ENCODE measurements at regions not wholly inside any gene's neighbourhood (a gene's known extent, or its start where the extent isn't known, plus 50 kb on each side); places are given as distances from the start of the nearest gene placed in this dataset.

DNA sequence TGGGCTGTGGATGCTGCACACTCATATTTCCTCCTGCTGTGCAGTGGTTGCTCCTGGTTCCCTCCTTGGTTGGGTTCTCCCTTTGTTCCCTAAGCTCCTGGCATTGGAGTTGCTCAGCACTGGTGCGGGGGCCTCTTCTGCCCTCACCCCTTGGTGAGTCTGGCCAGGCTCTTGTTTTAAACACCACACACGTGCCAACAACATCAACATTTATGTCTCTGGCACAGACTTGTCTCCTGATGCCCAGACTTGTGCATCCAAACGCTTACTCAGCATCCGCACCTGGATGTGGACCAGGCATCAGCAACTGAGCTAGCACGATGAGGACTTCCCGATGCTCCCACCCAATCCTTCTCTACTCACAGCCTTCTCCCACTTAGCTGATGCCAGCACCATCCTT, 627.6 kb downstream of the NPHP4 start:
- intact Hi-C loops (cut with DNase I; ENCODE audit: low total_unique reads), result no loop called here
- H3K27me3 ChIP-seq, result peaks cover 0 to 2% (median 0%) of the 10 kb centered on the region in 3 donors
- ATAC-seq (no peak), DNase-seq (no peak)
- H3K4me1 ChIP-seq, result no peaks in the 10 kb centered on the region
- no peaks in the 10 kb centered on the region for H3K36me3 ChIP-seq
- H3K9me3 ChIP-seq, result no peaks in the 10 kb centered on the region
- H3K27ac ChIP-seq, result no peak overlapping the region
- no peak overlapping the region for H3K4me3 ChIP-seq
- in situ Hi-C loops (cut with MboI; ENCODE audit: low sequenced_read_pairs in 4 of 4), result no loop called here
- TF ChIP-seq, protein P1, sequence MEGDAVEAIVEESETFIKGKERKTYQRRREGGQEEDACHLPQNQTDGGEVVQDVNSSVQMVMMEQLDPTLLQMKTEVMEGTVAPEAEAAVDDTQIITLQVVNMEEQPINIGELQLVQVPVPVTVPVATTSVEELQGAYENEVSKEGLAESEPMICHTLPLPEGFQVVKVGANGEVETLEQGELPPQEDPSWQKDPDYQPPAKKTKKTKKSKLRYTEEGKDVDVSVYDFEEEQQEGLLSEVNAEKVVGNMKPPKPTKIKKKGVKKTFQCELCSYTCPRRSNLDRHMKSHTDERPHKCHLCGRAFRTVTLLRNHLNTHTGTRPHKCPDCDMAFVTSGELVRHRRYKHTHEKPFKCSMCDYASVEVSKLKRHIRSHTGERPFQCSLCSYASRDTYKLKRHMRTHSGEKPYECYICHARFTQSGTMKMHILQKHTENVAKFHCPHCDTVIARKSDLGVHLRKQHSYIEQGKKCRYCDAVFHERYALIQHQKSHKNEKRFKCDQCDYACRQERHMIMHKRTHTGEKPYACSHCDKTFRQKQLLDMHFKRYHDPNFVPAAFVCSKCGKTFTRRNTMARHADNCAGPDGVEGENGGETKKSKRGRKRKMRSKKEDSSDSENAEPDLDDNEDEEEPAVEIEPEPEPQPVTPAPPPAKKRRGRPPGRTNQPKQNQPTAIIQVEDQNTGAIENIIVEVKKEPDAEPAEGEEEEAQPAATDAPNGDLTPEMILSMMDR (IDR thresholded peaks at IDR 0.05 in 4 of 5, conservative IDR thresholded peaks at IDR 0.05 in 1 of 5), result no peak
- no peak for TF ChIP-seq POLR2A (IDR thresholded peaks at IDR 0.05)

DNA sequence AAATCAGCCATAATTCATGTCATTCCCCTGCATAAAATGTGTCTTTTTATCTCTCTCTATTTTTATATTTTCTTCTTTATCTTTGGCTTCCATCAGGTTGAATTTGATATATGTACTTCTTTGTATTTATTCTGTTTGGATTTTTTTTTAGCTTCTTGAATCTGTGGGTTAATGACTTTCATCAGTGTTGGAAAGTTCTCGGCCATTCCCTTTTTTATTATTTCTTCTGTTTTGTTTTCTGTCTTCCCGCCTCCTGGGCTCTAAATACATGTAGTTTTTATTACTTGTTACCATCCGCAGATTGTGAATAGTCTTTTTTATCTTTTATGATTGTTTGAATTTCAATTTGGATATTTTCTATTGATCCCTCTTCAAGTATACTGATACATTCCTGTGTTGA, 637.5 kb downstream of the NPHP4 start:
- Histone ChIP-seq H3K27me3 (no peaks in the 10 kb centered on the region), H3K9me3 (no peaks in the 10 kb centered on the region), H3K4me3 (no peak overlapping the region), H3K27ac (no peak overlapping the region), H3K4me1 (no peaks in the 10 kb centered on the region), H3K36me3 (no peaks in the 10 kb centered on the region)
- ATAC-seq, result no peak
- DNase-seq, result no peak
- in situ Hi-C loops (cut with MboI; ENCODE audit: low sequenced_read_pairs in 4 of 4) (no loop called here), intact Hi-C loops (cut with DNase I; ENCODE audit: low total_unique reads) (no loop called here)
- TF ChIP-seq, protein P1 (IDR thresholded peaks at IDR 0.05 in 4 of 5, conservative IDR thresholded peaks at IDR 0.05 in 1 of 5), result no peak
- TF ChIP-seq POLR2A (IDR thresholded peaks at IDR 0.05), result no peak

DNA sequence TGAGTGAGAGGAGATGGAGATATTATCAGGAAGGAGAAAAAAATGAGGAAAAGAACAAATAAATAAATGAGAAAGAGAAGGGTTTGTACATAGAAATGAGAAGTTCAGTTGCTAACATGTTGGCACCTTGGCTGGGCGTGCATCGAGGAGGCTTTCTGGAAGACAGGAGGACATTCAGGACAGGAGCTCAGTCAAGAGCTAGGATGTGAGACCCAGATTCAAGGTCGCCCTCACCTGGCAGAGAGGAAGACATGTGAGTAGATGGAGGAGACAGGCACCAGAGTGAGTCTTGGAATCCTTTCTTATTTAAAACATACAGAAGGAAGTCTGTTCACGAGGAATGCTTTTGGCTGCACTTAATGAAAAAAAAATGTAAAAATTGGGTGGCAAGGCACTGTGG, 640.9 kb downstream of the NPHP4 start:
- no peak overlapping the region for H3K27ac ChIP-seq
- ATAC-seq (no peak), DNase-seq (no peak)
- H3K9me3 ChIP-seq, result no peaks in the 10 kb centered on the region
- in situ Hi-C loops (cut with MboI; ENCODE audit: low sequenced_read_pairs in 4 of 4) (no loop called here), intact Hi-C loops (cut with DNase I; ENCODE audit: low total_unique reads) (no loop called here)
- no peak overlapping the region for H3K4me3 ChIP-seq
- no peaks in the 10 kb centered on the region for H3K36me3 ChIP-seq
- H3K27me3 ChIP-seq, result no peaks in the 10 kb centered on the region
- TF ChIP-seq, protein P1 (IDR thresholded peaks at IDR 0.05 in 4 of 5, conservative IDR thresholded peaks at IDR 0.05 in 1 of 5), result no peak
- TF ChIP-seq POLR2A (IDR thresholded peaks at IDR 0.05), result no peak
- H3K4me1 ChIP-seq, result no peaks in the 10 kb centered on the region

DNA sequence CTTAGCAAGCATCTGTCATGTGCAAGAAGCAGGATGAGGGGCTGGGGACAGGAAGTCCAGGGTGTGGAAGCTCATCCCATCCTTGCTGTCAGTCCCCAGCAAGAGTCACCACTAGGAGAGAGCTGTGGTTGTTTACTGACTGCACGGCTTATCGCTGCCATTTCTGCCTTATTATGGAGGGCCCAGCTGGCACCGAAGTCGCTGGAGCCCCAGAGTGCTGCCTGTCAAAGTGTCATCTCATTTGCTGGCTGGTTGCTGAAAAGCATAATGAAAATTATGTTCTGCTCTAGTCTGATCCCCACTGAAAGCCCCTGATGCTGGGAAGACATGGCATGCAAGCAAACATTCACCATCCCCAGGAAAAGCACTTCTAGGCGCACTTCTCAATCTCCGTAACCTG, 642.7 kb downstream of the NPHP4 start:
- DNase-seq, result no peak
- H3K27ac ChIP-seq, result no peak overlapping the region
- H3K9me3 ChIP-seq, result no peaks in the 10 kb centered on the region
- intact Hi-C loops (cut with DNase I; ENCODE audit: low total_unique reads), result no loop called here
- in situ Hi-C loops (cut with MboI; ENCODE audit: low sequenced_read_pairs in 4 of 4), result no loop called here
- no peak for ATAC-seq
- no peaks in the 10 kb centered on the region for H3K27me3 ChIP-seq
- no peak overlapping the region for H3K4me3 ChIP-seq
- H3K4me1 ChIP-seq, result no peaks in the 10 kb centered on the region
- TF ChIP-seq, protein P1 (IDR thresholded peaks at IDR 0.05 in 4 of 5, conservative IDR thresholded peaks at IDR 0.05 in 1 of 5), result no peak
- TF ChIP-seq POLR2A (IDR thresholded peaks at IDR 0.05), result no peak
- H3K36me3 ChIP-seq, result no peaks in the 10 kb centered on the region

DNA sequence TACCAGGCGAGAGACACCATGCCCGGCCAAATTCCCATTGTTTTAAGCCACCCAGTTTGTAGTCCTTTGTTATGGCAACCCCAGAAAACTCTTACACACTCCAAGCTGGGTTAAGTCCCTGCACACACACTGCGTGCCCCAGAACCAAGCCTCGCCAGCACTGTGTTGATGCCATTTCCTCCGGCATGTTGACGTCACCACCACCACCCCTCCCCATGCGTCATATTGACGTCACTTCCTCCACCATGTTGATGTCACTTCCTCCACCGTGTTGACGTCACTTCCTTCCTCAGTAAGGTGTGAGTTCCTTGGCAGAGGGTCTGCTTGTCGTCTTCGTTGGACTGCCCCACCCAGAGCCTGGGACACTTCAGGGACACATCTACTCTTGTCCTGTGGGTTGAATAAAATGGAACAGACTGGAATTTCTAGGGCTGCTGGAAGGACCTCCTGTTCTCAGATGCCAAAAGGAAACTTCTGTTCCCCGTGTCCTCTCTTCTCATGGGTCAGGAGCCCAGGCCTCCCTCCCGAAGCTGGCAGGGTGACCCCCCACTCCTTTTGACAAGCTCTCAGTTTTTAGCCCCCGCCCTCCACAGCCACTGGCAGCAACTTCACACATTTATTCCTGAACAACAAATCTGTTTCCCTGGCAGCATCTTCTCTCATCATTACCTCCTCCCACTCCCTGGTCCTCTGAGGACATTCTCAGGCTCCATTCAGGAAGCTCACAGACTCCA, 643.3 kb downstream of the NPHP4 start:
- Histone ChIP-seq H3K27ac (no peak overlapping the region), H3K4me3 (no peak overlapping the region), H3K4me1 (no peaks in the 10 kb centered on the region), H3K36me3 (no peaks in the 10 kb centered on the region), H3K9me3 (no peaks in the 10 kb centered on the region), H3K27me3 (no peaks in the 10 kb centered on the region)
- ATAC-seq, result no peak
- TF ChIP-seq, protein P1 (IDR thresholded peaks at IDR 0.05 in 4 of 5, conservative IDR thresholded peaks at IDR 0.05 in 1 of 5), result no peak
- TF ChIP-seq POLR2A (IDR thresholded peaks at IDR 0.05), result no peak
- no peak for DNase-seq
- intact Hi-C loops (cut with DNase I; ENCODE audit: low total_unique reads) (no loop called here), in situ Hi-C loops (cut with MboI; ENCODE audit: low sequenced_read_pairs in 4 of 4) (no loop called here)

All from gastrocnemius medialis (tissue), 4 donors.